Psoas muscle (tissue), 7 donors: ENCODE measurements at regions not wholly inside any gene's neighbourhood (a gene's known extent, or its start where the extent isn't known, plus 50 kb on each side); places are given as distances from the start of the nearest gene placed in this dataset.
"Not testable (repeated sequence)": the region's sequence is repeated elsewhere in the genome, so short reads cannot be mapped to it uniquely, and the experiment has no call there.

Source experiments
- ATAC-seq, 4 donors: fragments of 200-7000 bp; cut with Tn5 transposase; one replicate each; pipeline ENCODE4 v1.9.1; 2020; ENCODE audit warnings: moderate library complexity in 3 of 4, mild to moderate bottlenecking in 2 of 4
- DNase-seq, 2 donors: peaks; one replicate each; pipeline ENCODE4 v3.0.0-alpha.2; 2020
- H3K27ac ChIP-seq: fragments of 200-600 bp; one replicate; pipeline ENCODE4 v1.8.0; 2022
- H3K27me3 ChIP-seq, 3 donors: fragments of 200-600 bp in 1 of 3; one replicate each; pipeline versions ENCODE4 v1.6.1 to v1.8.0; 2013 to 2022; ENCODE audit warnings: low read length in 2 of 3, mild to moderate bottlenecking in 2 of 3, moderate library complexity in 1 of 3; ENCODE audit not compliant: insufficient read depth in 3 of 3
- H3K36me3 ChIP-seq, 2 donors: fragments of 200-600 bp in 1 of 2; one replicate each; pipeline versions ENCODE4 v1.6.1 to v1.8.0; 2013 to 2022; ENCODE audit warnings: low read depth in 1 of 2, mild to moderate bottlenecking in 1 of 2, moderate library complexity in 1 of 2; ENCODE audit not compliant: insufficient read depth in 1 of 2
- H3K4me1 ChIP-seq: fragments of 200-600 bp; one replicate; pipeline ENCODE4 v1.8.0; 2022
- H3K4me3 ChIP-seq: fragments of 200-600 bp; one replicate; pipeline ENCODE4 v1.8.0; 2022; ENCODE audit warnings: mild to moderate bottlenecking
- H3K9me3 ChIP-seq: fragments of 200-600 bp; one replicate; pipeline ENCODE4 v1.8.0; 2022
- CTCF ChIP-seq: fragments of 200-600 bp; IDR thresholded peaks from one replicate; pipeline ENCODE4 v1.8.0; 2022; ENCODE audit warnings: antibody characterized with exemption
- WGBS, 3 donors: extraction: QIAGEN DNeasy Blood & Tissue Kit; methylation state at CpG; one replicate each; pipeline versions ENCODE4 v1.1.6 to v1.1.7; 2013; 5-methylcytosine and 5-hydroxymethylcytosine counted together
- intact Hi-C, 2 donors: fragments of 100-400 bp; cut with DNase I; formaldehyde crosslinking; loops; one replicate each; pipeline versions ENCODE4 v1.11.0 to v1.14.2; 2022
- donor health status: healthy with polysubstance abuse.
- donor health status: DM: no; HTN: no; CAD: no; lungs with moderate emphysema.
- donor health status: Bipolar disorder and iron deficiency.
- donor health status: healthy.
- donor health status: DM: yes; HTN: yes; CAD: no.
- donor health status: DM: no; HTN: no; CAD: no.
- donor health status: DM: yes; HTN: yes; CAD: no.

GRCh38 chr2:241984658-241985057 lies 115.1 kb downstream of the RTP5 start:
- 70 to 76% (median 75%) methylated on average over 6 of the region's 6 CpGs for WGBS, 3 donors
- Histone ChIP-seq H3K9me3 (no peaks in the 10 kb centered on the region), H3K4me1 (no peaks in the 10 kb centered on the region), H3K4me3 (no peak overlapping the region), H3K27ac (no peak overlapping the region), H3K27me3 (peaks cover 0 to 4% (median 3%) of the 10 kb centered on the region in 3 donors), H3K36me3 (no peaks in the 10 kb centered on the region)
- ATAC-seq: no peak
- no peak for DNase-seq
- no peak for TF ChIP-seq CTCF
- intact Hi-C loops: no loop called here

GRCh38 chr2:241985161-241985985 lies 115.8 kb downstream of the RTP5 start:
- H3K27me3 ChIP-seq, H3K27ac ChIP-seq, intact Hi-C loops, H3K9me3 ChIP-seq, DNase-seq, H3K4me3 ChIP-seq, H3K4me1 ChIP-seq, H3K36me3 ChIP-seq, ATAC-seq: not testable (repeated sequence)
- WGBS, 3 donors: 75 to 80% (median 79%) methylated on average over 21 to 46 of the region's 46 CpGs

- no peaks in the 10 kb centered on the region for H3K4me1 ChIP-seq
- ATAC-seq: no peak
- H3K4me3 ChIP-seq: no peak overlapping the region
- intact Hi-C loops: no loop called here
- TF ChIP-seq CTCF: no peak
- H3K9me3 ChIP-seq: no peaks in the 10 kb centered on the region
- no peak for DNase-seq
- H3K27me3 ChIP-seq: peaks cover 0 to 4% (median 3%) of the 10 kb centered on the region in 3 donors
- no peak overlapping the region for H3K27ac ChIP-seq
- 30 to 60% (median 38%) methylated on average over 4 to 5 of the region's 5 CpGs for WGBS, 3 donors
- H3K36me3 ChIP-seq: no peaks in the 10 kb centered on the region
Observed at GRCh38 chr2:241985986-241986329, 116.4 kb downstream of the RTP5 start.

GRCh38 chr2:241986836-241987641 lies 117.5 kb downstream of the RTP5 start:
- DNase-seq (no peak), ATAC-seq (no peak)
- intact Hi-C loops: no loop called here
- Histone ChIP-seq H3K36me3 (no peaks in the 10 kb centered on the region), H3K4me1 (no peaks in the 10 kb centered on the region), H3K27ac (no peak overlapping the region), H3K9me3 (no peaks in the 10 kb centered on the region), H3K4me3 (no peak overlapping the region), H3K27me3 (peaks cover 0 to 4% (median 3%) of the 10 kb centered on the region in 3 donors)
- no peak for TF ChIP-seq CTCF
- 86 to 88% (median 87%) methylated on average over 33 to 43 of the region's 43 CpGs for WGBS, 3 donors

- TF ChIP-seq CTCF: no peak
- WGBS, 3 donors: 80 to 92% (median 87%) methylated on average over 10 to 24 of the region's 24 CpGs
- no peak for DNase-seq
Observed at GRCh38 chr2:241987726-241988125, 118.2 kb downstream of the RTP5 start.

More at GRCh38 chr2:241987726-241988125, 118.2 kb downstream of the RTP5 start:
- H3K4me3 ChIP-seq: no peak overlapping the region
- no peak for ATAC-seq
- H3K36me3 ChIP-seq: no peaks in the 10 kb centered on the region
- intact Hi-C loops: no loop called here
- no peak overlapping the region for H3K27ac ChIP-seq
- H3K9me3 ChIP-seq: no peaks in the 10 kb centered on the region
- H3K27me3 ChIP-seq: peaks cover 0 to 4% (median 3%) of the 10 kb centered on the region in 3 donors
- H3K4me1 ChIP-seq: no peaks in the 10 kb centered on the region
